Body of pancreas (tissue), 4 donors: ENCODE measurements at regions not wholly inside any gene's neighbourhood (a gene's known extent, or its start where the extent isn't known, plus 50 kb on each side); places are given as distances from the start of the nearest gene placed in this dataset.

Experiments
- CTCF ChIP-seq, 7 experiments: fragments of 450-650 bp in 4 of 7; fragments of 200-600 bp in 3 of 7; sonication (generic) in 3 of 7; IDR thresholded peaks; one replicate each; pipeline ENCODE4 v1.5.1; 2016 to 2019; ENCODE audit warnings: antibody characterized with exemption in 7 of 7
- POLR2A ChIP-seq, 3 donors: fragments of 450-650 bp; IDR thresholded peaks; one replicate each; pipeline ENCODE4 v1.6.1; 2016; ENCODE audit warnings: antibody characterized with exemption in 3 of 3, mild to moderate bottlenecking in 2 of 3

DNA sequence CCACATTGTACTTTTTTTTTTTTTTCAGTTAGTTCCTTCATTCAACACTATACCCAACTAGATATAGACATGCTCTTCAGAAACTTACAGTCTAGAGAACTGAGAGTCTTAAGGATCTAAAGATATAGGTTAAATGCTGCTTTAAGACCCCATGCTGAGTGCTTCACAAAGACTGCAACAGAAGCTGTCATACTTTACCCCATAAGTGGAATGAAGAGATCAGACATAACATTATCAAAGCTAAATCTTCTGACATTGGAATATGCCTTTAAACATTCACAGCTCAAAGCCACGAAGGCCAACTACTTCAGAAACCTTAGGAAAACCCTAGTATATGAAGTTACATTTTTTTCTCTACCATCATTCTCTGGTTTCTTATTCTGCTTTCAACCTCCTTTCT is 666.4 kb downstream of the KCNT2 start:
- TF ChIP-seq POLR2A (IDR thresholded peaks at IDR 0.05) (no peak), CTCF (IDR thresholded peaks at IDR 0.05) (no peak)
